B cell (primary cell): ENCODE measurements at regions not wholly inside any gene's neighbourhood (a gene's known extent, or its start where the extent isn't known, plus 50 kb on each side); places are given as distances from the start of the nearest gene placed in this dataset.

ENCODE experiments used
- CTCF ChIP-seq: fragments of 200-600 bp; IDR thresholded peaks from one replicate; pipeline ENCODE4 v1.8.0; 2022; ENCODE audit warnings: antibody characterized with exemption, mild to moderate bottlenecking
- EZH2 ChIP-seq: IDR thresholded peaks from 2 replicates; pipeline ENCODE4 v1.6.1; 2012; ENCODE audit warnings: borderline replicate concordance, low read depth, mild to moderate bottlenecking, moderate library complexity, low read length; ENCODE audit not compliant: insufficient read depth, poor library complexity, severe bottlenecking

- TF ChIP-seq CTCF: no peak
- TF ChIP-seq EZH2: no peak
Observed at GRCh38 chr13:88565566-88565965, 894.4 kb downstream of the SLITRK5 start.
